Upper lobe of right lung (tissue), 1 donor: ENCODE measurements at regions not wholly inside any gene's neighbourhood (a gene's known extent, or its start where the extent isn't known, plus 50 kb on each side); places are given as distances from the start of the nearest gene placed in this dataset.

ENCODE experiments used
- ATAC-seq: fragments of 200-7000 bp; cut with Tn5 transposase; one replicate; pipeline ENCODE4 v1.9.1; 2020; ENCODE audit warnings: mild to moderate bottlenecking, moderate library complexity
- DNase-seq: peaks from one replicate; pipeline ENCODE4 v3.0.0-alpha.2; 2020
- H3K27ac ChIP-seq: fragments of 200-600 bp; one replicate; pipeline ENCODE4 v1.8.0; 2022
- H3K27me3 ChIP-seq: fragments of 200-600 bp; one replicate; pipeline ENCODE4 v1.8.0; 2022; ENCODE audit warnings: mild to moderate bottlenecking
- H3K36me3 ChIP-seq: fragments of 200-600 bp; one replicate; pipeline ENCODE4 v1.8.0; 2022
- H3K4me1 ChIP-seq: fragments of 200-600 bp; one replicate; pipeline ENCODE4 v1.8.0; 2022
- H3K4me3 ChIP-seq: fragments of 200-600 bp; one replicate; pipeline ENCODE4 v1.8.0; 2022; ENCODE audit warnings: mild to moderate bottlenecking
- H3K9me3 ChIP-seq: fragments of 200-600 bp; one replicate; pipeline ENCODE4 v1.8.0; 2022
- CTCF ChIP-seq: fragments of 200-600 bp; IDR thresholded peaks from one replicate; pipeline ENCODE4 v1.8.0; 2022; ENCODE audit warnings: antibody characterized with exemption
- intact Hi-C: fragments of 100-400 bp; cut with DNase I; formaldehyde crosslinking; loops from one replicate; pipeline ENCODE4 v1.11.0; 2022
- donor health status: DM: no; HTN: yes; CAD: no; lungs with severe emphysema.

GRCh38 chr17:77892031-77892430 is 66.5 kb upstream of the TNRC6C start:
- Histone ChIP-seq H3K27ac (no peak overlapping the region), H3K9me3 (no peaks in the 10 kb centered on the region), H3K27me3 (no peaks in the 10 kb centered on the region), H3K36me3 (no peaks in the 10 kb centered on the region), H3K4me1 (peaks cover 6% of the 10 kb centered on the region), H3K4me3 (no peak overlapping the region)
- peak; percentile 40 for DNase-seq
- ATAC-seq: no peak
- TF ChIP-seq CTCF: no peak
- intact Hi-C loops: no loop called here

DNA sequence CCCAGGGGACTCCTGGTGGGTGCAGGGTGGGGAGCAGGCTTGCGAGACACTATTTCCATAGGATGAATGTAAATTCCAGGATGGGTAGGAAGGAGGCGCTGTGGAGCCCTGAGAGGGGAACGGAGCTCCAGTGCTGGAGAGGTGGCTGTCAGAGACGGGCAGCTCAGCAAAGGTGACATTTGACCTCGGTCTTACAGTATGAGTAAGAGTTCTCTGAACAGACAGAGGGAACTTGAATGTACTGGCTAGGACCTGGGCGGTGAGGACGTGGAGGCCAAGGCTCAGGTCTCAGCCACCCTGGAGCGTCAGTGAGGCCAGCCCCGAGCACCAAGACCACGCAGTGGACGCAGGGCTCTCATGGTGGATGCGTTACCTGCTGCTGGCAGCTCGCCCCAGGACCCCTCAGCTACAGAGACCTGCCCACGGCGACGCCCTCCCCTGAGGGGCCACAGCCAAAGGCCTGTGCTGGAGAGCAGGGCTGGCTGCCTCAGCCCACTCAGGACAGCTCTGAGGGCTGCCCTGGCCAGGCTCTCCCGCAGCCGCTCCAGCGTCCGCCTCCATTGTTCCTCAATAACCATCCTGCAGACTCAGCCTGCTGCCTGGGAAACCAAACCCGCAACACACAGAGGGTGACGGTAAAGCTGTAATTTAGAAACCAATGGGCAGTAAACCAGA is 65.9 kb upstream of the TNRC6C start:
- TF ChIP-seq CTCF: peak; percentile 34

GRCh38 chr17:77893144-77894044 is 65.1 kb upstream of the TNRC6C start:
- Histone ChIP-seq H3K27ac (no peak overlapping the region), H3K4me3 (no peak overlapping the region), H3K27me3 (no peaks in the 10 kb centered on the region), H3K4me1 (no peaks in the 10 kb centered on the region), H3K36me3 (no peaks in the 10 kb centered on the region), H3K9me3 (no peaks in the 10 kb centered on the region)
- intact Hi-C loops: no loop called here
- TF ChIP-seq CTCF: no peak
- DNase-seq (peak; percentile 46), ATAC-seq (no peak)

More for the DNA sequence above, 65.9 kb upstream of the TNRC6C start:
- intact Hi-C loops: no loop called here
- Histone ChIP-seq H3K36me3 (no peaks in the 10 kb centered on the region), H3K27ac (no peak overlapping the region), H3K9me3 (no peaks in the 10 kb centered on the region), H3K4me3 (no peak overlapping the region), H3K4me1 (no peaks in the 10 kb centered on the region), H3K27me3 (no peaks in the 10 kb centered on the region)
- DNase-seq (peak; percentile 58), ATAC-seq (peak; percentile 30)

GRCh38 chr17:77894126-77894956 is 64.2 kb upstream of the TNRC6C start:
- intact Hi-C loops: no loop called here
- ATAC-seq (peak; percentile 8), DNase-seq (peak; percentile 58)
- H3K4me3 ChIP-seq: no peak overlapping the region
- no peak for TF ChIP-seq CTCF
- no peaks in the 10 kb centered on the region for H3K4me1 ChIP-seq
- H3K9me3 ChIP-seq: no peaks in the 10 kb centered on the region
- no peak overlapping the region for H3K27ac ChIP-seq
- no peaks in the 10 kb centered on the region for H3K27me3 ChIP-seq
- H3K36me3 ChIP-seq: no peaks in the 10 kb centered on the region

- no peak for TF ChIP-seq CTCF
- no peak for ATAC-seq
- H3K9me3 ChIP-seq: no peaks in the 10 kb centered on the region
- H3K4me3 ChIP-seq: no peak overlapping the region
- intact Hi-C loops: no loop called here
- no peak overlapping the region for H3K27ac ChIP-seq
- peak; percentile 40 for DNase-seq
- no peaks in the 10 kb centered on the region for H3K36me3 ChIP-seq
- H3K27me3 ChIP-seq: no peaks in the 10 kb centered on the region
- H3K4me1 ChIP-seq: no peaks in the 10 kb centered on the region
Observed at GRCh38 chr17:77897741-77898301, 60.7 kb upstream of the TNRC6C start.
